HG02798 (cell line): ENCODE measurements at regions not wholly inside any gene's neighbourhood (a gene's known extent, or its start where the extent isn't known, plus 50 kb on each side); places are given as distances from the start of the nearest gene placed in this dataset.

ENCODE experiments used
- ATAC-seq: cut with Tn5 transposase; IDR thresholded peaks from one replicate; pipeline ENCODE4 v1.9.1; 2021; ENCODE audit warnings: mild to moderate bottlenecking; ENCODE audit not compliant: unreplicated experiment, poor library complexity

DNA sequence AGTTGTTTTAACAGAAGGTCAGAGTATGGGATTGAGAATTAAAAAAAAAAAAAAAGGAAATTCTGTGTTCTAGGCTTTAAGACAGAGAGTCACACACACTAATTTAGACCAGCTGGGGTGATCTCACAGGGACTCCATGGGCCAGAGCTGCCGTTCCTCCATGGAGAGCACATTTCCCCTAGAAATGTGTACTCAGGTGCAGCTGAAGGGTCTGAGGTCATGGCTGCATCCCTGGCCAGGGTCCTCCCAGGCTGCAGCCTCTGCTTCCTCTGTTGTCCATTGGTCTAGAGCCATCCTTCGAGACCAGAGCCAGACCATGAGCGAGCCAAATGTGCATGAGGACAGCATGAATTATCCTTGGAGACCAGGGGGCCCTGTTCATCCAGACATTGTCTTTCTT, 190.1 kb upstream of the TNP1 start:
- no peak for ATAC-seq

DNA sequence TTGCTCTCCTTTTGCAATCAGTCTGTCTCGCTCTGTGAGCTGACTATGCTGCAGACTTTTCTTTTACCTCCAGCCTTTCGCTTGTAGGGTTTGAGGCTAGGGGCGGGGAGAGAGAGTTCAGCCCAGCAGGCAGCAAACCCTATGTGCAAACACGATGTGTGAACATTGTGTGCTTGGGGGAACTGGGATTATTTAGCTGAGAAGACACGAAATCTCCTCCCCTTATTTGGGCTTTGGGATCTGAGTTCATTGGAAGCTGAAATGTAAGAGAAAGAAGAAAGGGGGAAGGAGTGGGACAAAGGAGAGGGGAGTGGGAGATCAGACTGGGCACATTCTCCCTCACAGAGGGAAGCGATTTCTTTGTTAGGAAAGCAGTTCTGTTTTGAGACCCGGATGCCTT, 189.6 kb upstream of the TNP1 start:
- ATAC-seq: no peak

DNA sequence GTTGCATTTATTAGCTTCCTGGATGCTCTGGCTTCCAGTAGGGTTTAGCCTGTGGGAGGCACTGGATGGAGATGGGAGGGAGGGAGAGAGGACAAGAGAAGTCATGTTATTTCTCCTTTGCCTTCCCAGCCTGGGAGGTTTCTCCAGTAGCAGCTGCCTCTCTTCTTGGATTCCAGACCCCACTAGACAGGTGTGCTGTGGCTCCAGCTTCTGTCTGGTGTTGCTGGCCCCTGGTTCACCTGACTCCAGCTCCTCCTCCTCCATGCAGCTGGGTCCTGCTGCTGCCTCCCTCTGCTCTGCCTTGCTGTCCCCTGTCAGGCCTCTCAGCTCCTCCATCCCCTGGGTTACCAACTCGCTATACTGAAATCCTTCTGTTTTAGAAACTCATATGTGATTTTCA, 188.9 kb upstream of the TNP1 start:
- ATAC-seq: no peak

DNA sequence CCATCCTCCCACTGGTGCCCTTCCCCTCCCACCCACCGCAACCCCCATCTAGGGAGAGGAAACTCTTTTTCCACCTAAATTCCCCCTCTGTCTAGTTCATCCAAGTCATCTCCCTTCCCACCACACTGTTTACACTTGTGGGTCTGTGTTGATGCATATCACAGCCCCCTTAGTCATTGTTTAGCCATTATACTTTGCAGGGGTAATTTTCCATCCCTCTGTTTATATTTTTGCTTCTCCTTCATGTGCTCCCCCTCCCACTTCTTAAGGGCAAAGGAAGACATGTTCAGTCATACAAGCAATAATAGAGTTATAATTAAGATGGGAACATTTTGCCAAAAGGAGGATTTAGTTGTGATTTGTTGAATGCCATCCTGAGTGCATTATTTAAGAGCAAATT, 187.8 kb upstream of the TNP1 start:
- ATAC-seq: no peak

DNA sequence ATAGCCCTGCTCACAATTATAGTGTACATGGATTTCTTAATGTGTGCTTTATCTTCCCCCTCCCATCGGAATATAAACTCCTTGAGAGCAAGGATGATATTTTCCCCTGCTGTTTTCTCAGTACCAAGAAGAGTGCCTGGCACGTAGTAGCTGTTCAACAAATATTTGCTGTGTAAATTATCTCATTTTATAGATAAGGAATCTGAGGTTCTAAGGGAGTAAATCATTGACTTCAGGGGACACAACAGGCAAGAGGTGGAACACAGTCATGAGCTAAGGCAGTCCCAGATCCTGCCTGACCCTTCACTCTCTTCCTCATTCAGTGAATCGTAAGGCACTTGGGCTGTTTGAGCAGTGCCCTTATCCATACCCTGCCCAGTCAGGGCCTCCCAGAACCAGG, 187.3 kb upstream of the TNP1 start:
- ATAC-seq: no peak

DNA sequence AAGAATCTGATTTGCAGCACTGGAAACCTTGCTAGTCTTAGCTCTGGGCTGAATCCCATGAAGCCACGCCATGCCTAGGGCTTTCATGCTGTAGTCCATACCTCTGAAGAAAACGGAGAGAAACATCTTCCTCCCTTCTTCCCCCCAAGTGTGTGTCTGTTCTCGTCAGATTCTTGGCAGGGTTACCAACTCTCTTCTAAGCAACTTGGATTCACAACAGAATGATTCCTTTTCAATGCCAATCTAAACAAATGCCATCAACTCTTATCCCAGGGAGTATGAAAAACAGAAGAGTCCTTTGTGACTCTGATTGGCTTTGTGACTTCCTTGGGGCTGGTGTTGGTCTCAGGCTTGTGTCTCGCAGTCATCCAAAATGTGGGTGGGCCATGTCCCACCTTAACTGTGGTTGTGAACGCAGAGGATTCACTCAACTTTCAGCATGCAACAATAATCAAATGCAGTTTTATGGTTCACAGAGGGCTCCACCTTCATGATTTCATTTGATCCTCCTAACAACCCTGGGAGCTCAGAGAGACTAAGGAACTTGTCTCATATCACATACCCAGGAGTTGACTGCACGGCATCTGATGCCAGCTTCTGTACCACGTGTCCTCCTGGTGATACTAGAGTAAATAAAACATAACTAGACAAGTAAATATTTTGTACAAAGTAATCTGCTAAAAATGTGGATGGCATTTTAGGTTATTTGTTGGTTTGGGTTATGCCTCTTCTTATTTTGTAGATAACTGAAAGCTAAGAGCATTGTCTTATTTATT, 186.0 kb upstream of the TNP1 start:
- ATAC-seq: no peak

DNA sequence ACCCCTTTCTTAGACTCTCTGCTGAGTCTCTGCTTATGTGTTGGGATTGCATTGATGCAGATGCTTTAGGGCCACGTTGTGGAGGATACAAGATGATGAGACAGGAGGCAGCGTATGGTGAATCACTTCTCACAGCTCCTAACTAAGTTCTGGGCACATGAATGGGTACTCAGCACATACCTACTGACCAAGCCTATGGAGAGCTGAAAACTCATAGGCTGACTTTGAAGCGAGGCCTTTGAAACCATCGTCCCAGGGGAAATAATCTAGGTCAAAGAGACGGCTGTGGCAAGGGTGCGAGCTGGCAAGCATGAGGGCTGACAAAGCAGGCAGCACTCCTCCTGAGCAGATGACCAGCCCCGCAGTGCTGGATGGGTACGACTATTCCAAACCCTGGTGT, 180.2 kb upstream of the TNP1 start:
- no peak for ATAC-seq

DNA sequence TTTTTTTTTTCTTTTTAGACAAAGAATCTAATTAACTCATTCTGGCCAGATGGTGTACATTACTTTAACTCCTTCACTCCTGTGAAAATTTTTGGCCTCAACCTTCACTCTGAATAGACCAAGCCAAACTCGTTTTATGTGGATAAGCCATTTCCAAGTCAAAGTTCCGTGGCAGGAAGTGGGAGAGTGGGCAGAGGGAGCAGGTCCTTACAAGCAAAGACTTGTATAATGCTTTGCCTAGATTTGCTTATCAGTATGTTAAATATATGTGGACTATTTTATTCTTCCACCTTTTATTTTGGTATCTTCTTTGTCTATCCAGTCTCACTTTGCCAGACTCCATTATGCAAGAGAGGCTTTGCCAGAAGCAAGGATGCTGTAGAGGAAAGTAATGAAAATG, 178.1 kb upstream of the TNP1 start:
- ATAC-seq: no peak

DNA sequence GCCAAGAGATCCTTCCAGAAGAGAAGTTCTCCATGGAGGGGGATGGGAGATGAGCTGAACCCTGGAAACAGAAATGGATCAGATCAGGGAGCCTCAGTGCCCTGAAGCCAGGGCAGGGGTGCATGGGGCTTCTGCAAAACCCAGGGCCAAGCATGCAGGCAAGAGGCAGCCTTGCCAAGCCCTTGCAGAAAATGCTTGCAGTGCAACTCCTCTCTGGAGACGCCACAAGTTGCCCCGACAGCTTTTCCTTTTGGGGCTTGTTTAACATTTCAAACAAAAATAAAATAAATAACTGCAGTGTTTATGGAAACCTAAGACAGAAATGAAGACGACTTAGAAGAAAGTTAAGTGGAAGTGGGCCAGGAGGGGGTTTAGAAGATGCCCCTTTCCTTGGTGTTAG, 177.5 kb upstream of the TNP1 start:
- no peak for ATAC-seq

DNA sequence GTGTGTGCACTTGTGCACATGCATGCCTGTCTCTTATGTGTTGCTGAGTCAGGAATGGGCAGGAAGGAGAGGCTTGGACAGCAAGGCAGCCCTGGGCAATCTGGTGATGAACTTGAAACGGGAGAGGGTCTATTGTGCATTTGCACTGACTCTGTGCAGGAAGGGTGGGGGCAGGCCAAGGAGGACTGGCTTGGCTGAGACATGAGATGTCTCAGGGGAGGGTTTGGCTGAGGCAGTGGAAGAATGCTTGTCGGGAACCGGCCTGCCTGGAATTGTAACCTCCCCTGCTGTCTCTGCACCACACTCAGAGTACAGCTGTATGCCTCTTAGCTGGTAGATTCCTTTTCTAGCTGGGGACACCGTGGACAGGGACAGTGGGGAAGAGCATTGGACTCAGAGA, 176.1 kb upstream of the TNP1 start:
- ATAC-seq: no peak

DNA sequence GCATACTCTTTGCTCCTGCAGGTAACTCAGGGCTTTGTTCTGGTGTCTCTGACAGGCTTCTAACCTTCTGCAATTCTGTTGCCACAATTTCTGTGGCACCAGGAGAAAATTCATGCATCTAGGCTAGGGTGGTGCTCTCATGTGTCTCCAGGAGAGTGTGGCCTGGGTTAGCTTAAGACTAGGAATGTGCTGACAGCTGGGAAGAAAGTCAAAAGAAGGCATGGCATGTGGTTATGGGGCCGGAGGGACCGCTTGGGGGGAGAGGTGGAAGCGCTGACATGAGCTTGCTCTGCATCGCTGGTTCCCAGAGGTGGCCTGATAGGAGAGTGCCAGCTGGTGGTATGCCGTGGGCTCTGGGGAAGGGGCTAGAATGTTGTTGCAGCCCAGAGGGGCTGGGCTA, 173.3 kb upstream of the TNP1 start:
- no peak for ATAC-seq

DNA sequence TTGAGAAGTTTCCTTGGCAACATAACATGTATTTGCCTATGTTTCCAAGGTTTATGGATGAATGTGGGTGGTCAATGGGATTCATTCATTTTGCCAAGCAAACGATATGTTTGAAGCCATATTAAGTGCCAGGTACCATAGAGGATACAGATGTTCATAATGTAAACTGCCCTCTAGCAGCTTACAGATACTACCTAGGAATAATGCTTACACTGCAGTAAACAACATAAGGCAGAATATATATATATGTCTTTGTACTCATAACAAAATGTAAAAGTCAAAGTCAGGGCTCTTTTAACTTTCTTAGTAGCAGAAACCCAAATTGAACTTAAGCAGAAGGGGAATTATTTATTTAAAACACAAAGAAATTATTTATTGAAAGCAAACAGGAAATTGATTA, 171.6 kb upstream of the TNP1 start:
- ATAC-seq: no peak

DNA sequence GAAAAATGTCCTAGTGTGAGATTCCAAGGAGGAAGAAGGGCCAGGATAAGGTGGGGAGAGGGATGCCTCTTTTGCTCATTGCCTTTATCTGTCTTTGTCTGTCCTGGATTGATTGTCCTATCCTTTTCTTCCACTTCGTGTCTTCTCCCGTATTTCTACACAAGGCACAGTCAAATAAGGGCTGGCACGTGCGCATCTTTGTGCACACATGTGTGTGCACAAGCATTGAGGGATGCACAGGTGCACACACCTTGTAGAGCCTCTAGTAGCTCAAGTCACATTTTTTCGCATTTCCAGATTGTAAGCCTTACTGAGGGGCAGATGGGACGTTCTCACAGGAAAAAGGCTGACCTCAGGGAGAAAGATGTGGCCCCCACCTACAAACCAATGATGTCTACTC, 170.2 kb upstream of the TNP1 start:
- no peak for ATAC-seq

DNA sequence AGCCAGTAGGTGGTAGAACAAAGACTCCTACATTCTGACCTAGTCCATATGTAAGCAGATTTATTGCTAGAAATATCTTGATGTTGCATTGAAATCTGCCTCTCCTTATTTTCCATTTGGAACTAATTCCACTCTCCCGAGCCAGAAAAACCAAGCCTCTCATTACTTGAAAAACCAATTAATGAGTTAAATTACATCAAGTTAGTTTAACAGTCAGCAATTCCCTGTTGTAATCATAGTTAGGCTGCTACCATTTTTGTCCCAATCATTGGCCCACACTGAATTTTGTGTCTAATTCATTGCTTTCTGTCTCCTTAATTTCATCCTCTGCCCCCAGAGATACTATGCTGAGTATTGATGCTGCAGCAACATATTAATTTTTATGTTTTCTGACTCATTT, 168.3 kb upstream of the TNP1 start:
- no peak for ATAC-seq

DNA sequence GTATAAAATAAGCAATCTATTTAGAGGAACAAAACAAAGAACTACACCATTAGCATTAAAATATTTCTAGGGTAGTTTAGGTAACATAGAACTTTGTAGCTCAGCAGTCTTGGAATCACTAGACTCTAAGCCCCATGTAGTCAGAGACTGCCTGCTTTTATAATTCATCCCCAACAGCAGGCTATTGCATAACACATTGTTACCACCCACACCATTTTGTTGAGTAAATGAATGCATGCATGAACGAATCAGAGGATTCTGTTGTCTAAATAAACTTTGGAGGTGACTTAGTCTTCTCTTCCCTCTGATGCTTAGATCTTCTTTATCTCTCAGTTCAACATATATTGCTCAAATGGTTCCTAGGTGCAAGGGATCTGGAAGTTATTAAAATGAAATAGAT, 167.6 kb upstream of the TNP1 start:
- ATAC-seq: no peak

DNA sequence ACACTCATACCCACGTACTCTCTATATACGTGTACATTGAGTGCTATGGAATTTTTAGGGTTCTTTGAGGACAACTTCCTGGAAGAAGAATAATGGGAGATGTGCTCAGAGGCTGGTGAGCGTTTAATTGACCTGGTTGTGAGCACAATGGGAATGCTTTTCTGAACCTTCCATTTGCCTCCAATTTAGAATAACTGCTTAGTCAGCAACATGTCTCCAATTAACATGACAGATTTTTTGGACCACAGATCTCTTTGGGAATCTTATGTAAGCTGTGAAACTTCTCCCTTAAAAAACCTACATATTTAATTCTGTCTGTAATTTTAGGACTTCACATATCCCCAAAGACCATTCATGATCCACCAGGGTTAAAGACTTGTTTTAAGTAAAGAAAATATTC, 166.7 kb upstream of the TNP1 start:
- no peak for ATAC-seq

DNA sequence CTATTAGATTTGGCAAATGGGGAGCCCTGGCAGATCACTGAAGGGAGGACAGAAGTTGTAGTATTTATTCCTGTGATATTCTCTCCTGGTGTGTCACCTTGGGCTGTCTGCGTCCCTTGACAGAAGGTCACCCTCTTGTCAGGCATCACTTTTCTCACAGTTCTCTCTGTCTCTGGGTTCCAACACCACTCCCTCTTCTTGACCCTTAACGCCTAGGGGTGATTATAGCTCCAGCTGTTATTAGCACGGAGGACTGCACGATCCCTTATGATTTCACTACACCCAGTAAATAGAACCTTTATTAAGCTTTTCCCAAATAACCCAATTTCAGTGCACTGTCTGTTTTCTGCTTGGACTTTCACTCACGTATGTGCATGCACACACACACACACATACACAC, 166.3 kb upstream of the TNP1 start:
- no peak for ATAC-seq

DNA sequence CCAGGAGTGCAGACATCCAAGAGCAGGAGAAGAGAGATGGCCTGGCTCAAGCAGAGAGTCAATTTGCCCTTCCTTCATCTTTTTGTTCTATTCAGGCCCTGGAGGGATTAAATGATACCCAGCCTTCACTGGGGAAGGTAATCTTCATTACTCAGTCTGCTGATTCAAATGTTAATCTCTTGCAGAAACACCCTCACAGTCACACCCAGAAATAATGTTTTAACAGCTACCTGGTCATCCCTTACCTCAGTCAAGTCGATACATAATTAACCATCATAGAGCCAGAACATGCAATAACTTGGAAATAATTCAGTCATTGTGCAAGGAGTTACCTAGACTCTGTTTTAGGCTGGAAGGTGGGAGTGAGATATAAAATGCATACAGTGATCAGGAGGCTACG, 163.7 kb upstream of the TNP1 start:
- ATAC-seq: no peak

DNA sequence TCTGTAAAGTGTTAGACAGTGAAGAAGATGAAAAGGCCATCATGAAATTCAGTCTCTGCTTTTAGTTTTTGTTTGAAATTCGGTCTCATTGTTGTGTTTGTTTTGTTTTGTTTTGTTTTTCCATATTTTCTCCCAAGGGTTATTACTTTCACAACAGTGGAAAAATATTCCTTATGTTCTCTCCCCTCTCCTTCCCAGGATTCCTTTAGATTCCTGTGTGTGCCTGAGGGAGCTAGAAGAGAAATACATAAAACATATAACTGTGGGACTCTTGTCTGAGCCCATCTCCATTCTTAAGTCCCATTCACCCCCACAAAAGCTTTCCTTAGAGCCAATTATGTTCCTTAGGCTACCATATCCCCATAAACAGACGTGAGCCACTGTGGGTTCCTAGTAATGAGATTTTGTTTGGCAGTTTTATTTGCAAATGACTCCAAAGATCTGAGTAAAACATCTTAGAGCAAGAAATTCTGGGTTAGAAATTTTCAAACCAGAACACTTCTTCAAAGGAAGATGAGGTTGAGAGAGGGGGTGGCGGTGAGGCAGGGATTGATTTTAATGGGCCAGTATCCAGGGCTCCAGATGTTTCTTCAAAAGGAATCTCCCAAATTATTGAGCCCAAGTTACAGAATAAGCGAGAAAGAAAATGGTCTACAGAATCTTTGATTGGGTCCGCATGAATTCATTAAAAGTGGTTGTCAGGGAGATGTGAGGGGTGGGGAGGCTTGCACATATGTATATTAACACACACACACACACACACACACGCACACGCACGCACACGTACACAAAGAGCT, 157.8 kb upstream of the TNP1 start:
- no peak for ATAC-seq

DNA sequence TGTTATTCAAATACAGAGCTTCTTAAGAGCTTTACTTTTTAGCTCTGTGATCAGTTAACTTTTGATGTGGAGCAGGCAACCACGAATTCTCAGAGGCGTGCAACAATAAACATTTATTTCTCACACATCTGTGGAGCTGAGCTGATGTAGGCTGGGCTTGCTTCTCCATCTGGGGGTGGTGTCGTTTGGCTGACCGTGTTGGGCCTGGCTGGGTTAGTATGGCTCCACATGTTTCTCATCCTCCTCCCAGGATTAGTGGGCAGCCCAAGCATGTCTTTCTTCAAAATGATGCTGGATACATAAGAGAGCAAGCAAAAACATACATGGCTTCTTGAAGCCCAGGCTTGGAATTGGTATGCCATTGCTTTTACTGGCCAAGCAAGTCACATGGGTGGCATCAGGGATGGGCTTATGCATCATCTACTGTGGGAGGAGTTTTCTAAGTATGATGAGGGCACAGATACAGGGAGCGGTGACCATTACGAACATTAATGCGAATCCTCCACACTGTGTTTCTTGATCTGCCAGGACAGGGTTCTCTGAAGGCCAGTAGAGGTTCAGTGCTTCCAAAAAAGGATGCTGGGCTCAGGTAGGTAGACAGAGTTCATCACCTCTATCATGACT, 157.0 kb upstream of the TNP1 start:
- no peak for ATAC-seq

DNA sequence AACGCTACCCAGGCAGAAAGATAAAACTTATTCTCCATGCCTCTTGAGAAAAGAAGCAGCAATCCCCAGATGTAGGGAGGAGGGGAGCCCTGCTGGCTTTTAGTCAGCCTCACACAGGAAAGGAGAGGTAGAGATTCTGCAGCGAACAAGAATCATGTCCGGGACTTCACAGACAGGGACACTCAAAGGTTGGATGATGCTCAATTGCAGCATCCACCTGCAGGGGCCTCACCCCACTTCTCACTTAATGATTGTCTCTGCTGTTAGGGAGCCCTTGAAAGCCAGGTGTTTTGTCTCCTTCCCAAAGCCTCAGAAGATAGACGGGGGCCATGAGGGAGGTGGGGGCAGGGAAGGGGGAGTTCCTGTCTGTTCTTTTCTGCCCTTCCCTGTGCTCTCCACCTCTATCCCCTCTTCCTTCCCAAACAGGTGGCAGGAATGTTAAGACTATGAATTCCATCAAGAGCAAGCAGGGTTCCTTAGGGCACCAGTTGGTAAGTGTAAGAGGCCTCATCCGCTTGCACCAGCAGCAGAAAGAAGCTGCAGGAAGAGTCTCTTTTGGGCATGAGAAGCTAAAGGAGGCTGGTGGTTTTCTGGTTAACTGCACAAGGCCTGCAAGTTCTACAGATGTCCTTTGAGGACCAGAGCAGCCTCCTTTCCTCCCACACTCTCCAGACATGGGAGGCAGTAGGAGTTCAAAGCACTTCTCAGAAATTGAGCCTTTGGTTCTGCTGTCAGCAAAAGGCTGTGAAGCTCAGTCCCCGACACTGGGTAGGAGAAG, 154.7 kb upstream of the TNP1 start:
- ATAC-seq: no peak
